Uterus (tissue), 2 donors: ENCODE measurements at regions not wholly inside any gene's neighbourhood (a gene's known extent, or its start where the extent isn't known, plus 50 kb on each side); places are given as distances from the start of the nearest gene placed in this dataset.

Source experiments
- CTCF ChIP-seq, 4 experiments: fragments of 200-600 bp in 2 of 4; fragments of 450-650 bp in 2 of 4; sonication (generic) in 2 of 4; IDR thresholded peaks; one replicate each; pipeline ENCODE4 v1.5.1; 2016 to 2019; ENCODE audit warnings: antibody characterized with exemption in 4 of 4, mild to moderate bottlenecking in 2 of 4, moderate library complexity in 1 of 4
- POLR2A ChIP-seq, 2 donors: fragments of 450-650 bp; IDR thresholded peaks; one replicate each; pipeline ENCODE4 v1.6.1; 2016; ENCODE audit warnings: antibody characterized with exemption in 2 of 2, mild to moderate bottlenecking in 1 of 2, moderate library complexity in 1 of 2

- no peak for TF ChIP-seq CTCF (IDR thresholded peaks at IDR 0.05)
- TF ChIP-seq POLR2A (IDR thresholded peaks at IDR 0.05), result no peak
These were observed 426.9 kb upstream of the BOD1L1 start for GRCh38 chr4:14054391-14054790.
